WTC11 (cell line): ENCODE measurements at regions not wholly inside any gene's neighbourhood (a gene's known extent, or its start where the extent isn't known, plus 50 kb on each side); places are given as distances from the start of the nearest gene placed in this dataset.
"Not testable (repeated sequence)": the region's sequence is repeated elsewhere in the genome, so short reads cannot be mapped to it uniquely, and the experiment has no call there.

Source experiments
- ATAC-seq: fragments of 200-7000 bp; cut with Tn5 transposase; 2 replicates; pipeline ENCODE4 v1.10.0; 2021; ENCODE audit warnings: mild to moderate bottlenecking, moderate library complexity
- CTCF ChIA-PET: fragments of 300-600 bp; sonication (Branson Sonifier 250); formaldehyde crosslinking; loops from one replicate; lab custom pipeline; 2021; ENCODE audit warnings: antibody characterized with exemption; lab: Charles Lee
- POLR2A ChIA-PET: fragments of 350-600 bp; sonication (Branson Sonifier 250); formaldehyde crosslinking; loops from one replicate; lab custom pipeline; 2021; ENCODE audit warnings: antibody characterized with exemption; lab: Charles Lee
- DNase-seq: peaks from one replicate; pipeline ENCODE4 v3.0.0; 2021; ENCODE audit warnings: low spot score
- H3K27ac Mint-ChIP-seq: 2 replicates; pipeline ENCODE4 v1.8.0; 2021; ENCODE audit warnings: mixed read lengths
- H3K27me3 Mint-ChIP-seq: 2 replicates; pipeline ENCODE4 v1.8.0; 2021; ENCODE audit warnings: low read depth, mild to moderate bottlenecking, moderate library complexity, mixed read lengths
- H3K36me3 Mint-ChIP-seq: 2 replicates; pipeline ENCODE4 v1.8.0; 2021; ENCODE audit warnings: mixed read lengths
- H3K4me1 Mint-ChIP-seq: 2 replicates; pipeline ENCODE4 v1.8.0; 2022; ENCODE audit warnings: mixed read lengths
- H3K4me3 Mint-ChIP-seq: 2 replicates; pipeline ENCODE4 v1.8.0; 2021; ENCODE audit warnings: mild to moderate bottlenecking, moderate library complexity, mixed read lengths
- H3K9me3 Mint-ChIP-seq: 2 replicates; pipeline ENCODE4 v1.8.0; 2021; ENCODE audit warnings: mixed read lengths
- AFF4 ChIP-seq: sonication (generic); formaldehyde crosslinking; IDR thresholded peaks from 2 replicates; pipeline ENCODE4 v1.8.1; 2023; ENCODE audit warnings: mild to moderate bottlenecking, missing genetic modification reagents, borderline replicate concordance
- ESRRA ChIP-seq: sonication (generic); formaldehyde crosslinking; IDR thresholded peaks from 2 replicates; pipeline ENCODE4 v1.8.1; 2022; ENCODE audit warnings: mild to moderate bottlenecking, missing genetic modification reagents, borderline replicate concordance
- ETV6 ChIP-seq: sonication (generic); formaldehyde crosslinking; IDR thresholded peaks from 2 replicates; pipeline ENCODE4 v1.8.1; 2022; ENCODE audit warnings: mild to moderate bottlenecking, missing genetic modification reagents
- FOXK1 ChIP-seq: sonication (generic); formaldehyde crosslinking; IDR thresholded peaks from 2 replicates; pipeline ENCODE4 v1.8.0; 2022; ENCODE audit warnings: mild to moderate bottlenecking, moderate library complexity, missing genetic modification reagents
- FOXP4 ChIP-seq: sonication (generic); formaldehyde crosslinking; IDR thresholded peaks from 2 replicates; pipeline ENCODE4 v1.8.0; 2022; ENCODE audit warnings: mild to moderate bottlenecking, missing genetic modification reagents
- IRF2 ChIP-seq: sonication (generic); formaldehyde crosslinking; IDR thresholded peaks from 2 replicates; pipeline ENCODE4 v1.8.0; 2022; ENCODE audit warnings: low read depth, missing genetic modification reagents, borderline replicate concordance
- MAX ChIP-seq: sonication (generic); formaldehyde crosslinking; IDR thresholded peaks from 2 replicates; pipeline ENCODE4 v1.8.0; 2022; ENCODE audit warnings: mild to moderate bottlenecking, missing genetic modification reagents
- MYBL2 ChIP-seq: sonication (generic); formaldehyde crosslinking; IDR thresholded peaks from 2 replicates; pipeline ENCODE4 v1.8.1; 2023; ENCODE audit warnings: mild to moderate bottlenecking, moderate library complexity, missing genetic modification reagents
- NFE2L1 ChIP-seq: sonication (generic); formaldehyde crosslinking; IDR thresholded peaks from 2 replicates; pipeline ENCODE4 v1.8.1; 2023; ENCODE audit warnings: missing genetic modification reagents
- PRRX2 ChIP-seq: fragments of 250-450 bp; sonication (Bioruptor Pico); IDR thresholded peaks from 2 replicates; pipeline ENCODE4 v1.8.0; 2021; ENCODE audit warnings: mild to moderate bottlenecking
- SP1 ChIP-seq: sonication (generic); formaldehyde crosslinking; conservative IDR thresholded peaks from 2 replicates; pipeline ENCODE4 v1.8.1; 2022; ENCODE audit warnings: missing genetic modification reagents
- TCF7 ChIP-seq: sonication (generic); formaldehyde crosslinking; IDR thresholded peaks from 2 replicates; pipeline ENCODE4 v1.8.0; 2022; ENCODE audit warnings: mild to moderate bottlenecking, low read depth, missing genetic modification reagents, moderate library complexity
- ZBTB21 ChIP-seq: sonication (generic); formaldehyde crosslinking; IDR thresholded peaks from 2 replicates; pipeline ENCODE4 v1.8.1; 2023; ENCODE audit warnings: mild to moderate bottlenecking, missing genetic modification reagents, borderline replicate concordance
- ZNF121 ChIP-seq: sonication (generic); formaldehyde crosslinking; IDR thresholded peaks from 2 replicates; pipeline ENCODE4 v1.8.0; 2023; ENCODE audit warnings: missing genetic modification reagents
- TF ChIP-seq, protein P1 (sequence below): fragments of 250-450 bp; sonication (Bioruptor Pico); IDR thresholded peaks from 2 replicates; pipeline ENCODE4 v1.9.0; 2021; ENCODE audit warnings: mild to moderate bottlenecking
- TF ChIP-seq, protein P2 (sequence below): sonication (generic); formaldehyde crosslinking; IDR thresholded peaks from 2 replicates; pipeline ENCODE4 v1.8.1; 2023; ENCODE audit warnings: mild to moderate bottlenecking, missing genetic modification reagents, moderate library complexity
- TF ChIP-seq, protein P3 (sequence below): sonication (generic); formaldehyde crosslinking; IDR thresholded peaks from 2 replicates; pipeline ENCODE4 v1.8.0; 2022; ENCODE audit warnings: mild to moderate bottlenecking, missing genetic modification reagents
- TF ChIP-seq, protein P4 (sequence below): sonication (generic); formaldehyde crosslinking; conservative IDR thresholded peaks from 2 replicates; pipeline ENCODE4 v1.8.1; 2023; ENCODE audit warnings: mild to moderate bottlenecking, low read depth, missing genetic modification reagents, moderate library complexity

DNA sequence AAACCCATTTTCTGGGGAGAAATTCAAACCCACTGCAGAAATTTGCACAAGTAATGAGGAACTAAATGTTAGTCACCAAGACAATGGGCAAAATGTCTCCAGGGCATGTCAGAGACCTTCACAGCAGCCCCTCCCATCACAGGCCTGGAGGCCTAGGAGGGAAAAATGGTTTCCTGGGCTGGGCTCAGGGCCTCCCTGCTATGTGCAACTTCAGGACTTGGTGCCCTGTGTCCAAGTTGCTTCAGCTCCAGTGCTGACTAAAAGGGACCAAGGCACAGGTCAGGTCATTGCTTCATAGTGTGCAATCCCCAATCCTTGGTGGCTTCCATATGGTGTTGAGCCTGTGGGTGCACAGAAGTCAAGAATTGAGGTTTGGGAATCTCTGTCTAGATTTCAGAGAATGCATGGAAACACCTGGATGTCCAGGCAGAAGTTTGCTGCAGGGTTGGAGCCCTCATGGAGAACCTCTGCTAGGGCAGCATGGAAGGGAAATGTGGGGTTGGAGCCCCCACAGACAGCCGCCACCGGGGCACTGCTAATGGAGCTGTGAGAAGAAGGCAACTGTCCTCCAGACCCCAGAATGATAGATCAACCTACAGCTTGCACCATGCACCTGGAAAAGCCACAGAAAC, 358.2 kb upstream of the C1orf174 start:
- POLR2A ChIA-PET, H3K27ac Mint-ChIP-seq: not testable (repeated sequence)

GRCh38 chr1:4261327-4261726, 361.3 kb upstream of the C1orf174 start:
- Mint-ChIP-seq H3K27me3 (peaks cover 7% of the 10 kb centered on the region; the same call in 1 of the 2 replicates), H3K9me3 (peaks cover 90% of the 10 kb centered on the region), H3K4me1 (no peaks in the 10 kb centered on the region), H3K27ac (no peak overlapping the region), H3K36me3 (peaks cover 85% of the 10 kb centered on the region), H3K4me3 (no peak overlapping the region)
- no peak for DNase-seq
- ChIA-PET POLR2A (no interaction called here), CTCF (no interaction called here)
- ATAC-seq: no peak
- TF ChIP-seq IRF2 (CRISPR knock-in tag): no peak
- no peak for TF ChIP-seq ZBTB21
- TF ChIP-seq, protein P1, sequence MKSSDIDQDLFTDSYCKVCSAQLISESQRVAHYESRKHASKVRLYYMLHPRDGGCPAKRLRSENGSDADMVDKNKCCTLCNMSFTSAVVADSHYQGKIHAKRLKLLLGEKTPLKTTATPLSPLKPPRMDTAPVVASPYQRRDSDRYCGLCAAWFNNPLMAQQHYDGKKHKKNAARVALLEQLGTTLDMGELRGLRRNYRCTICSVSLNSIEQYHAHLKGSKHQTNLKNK: no peak
- TF ChIP-seq PRRX2 (CRISPR knock-in tag): no peak
- no peak for TF ChIP-seq MYBL2 (CRISPR knock-in tag)
- TF ChIP-seq FOXP4: no peak
- TF ChIP-seq, protein P2, sequence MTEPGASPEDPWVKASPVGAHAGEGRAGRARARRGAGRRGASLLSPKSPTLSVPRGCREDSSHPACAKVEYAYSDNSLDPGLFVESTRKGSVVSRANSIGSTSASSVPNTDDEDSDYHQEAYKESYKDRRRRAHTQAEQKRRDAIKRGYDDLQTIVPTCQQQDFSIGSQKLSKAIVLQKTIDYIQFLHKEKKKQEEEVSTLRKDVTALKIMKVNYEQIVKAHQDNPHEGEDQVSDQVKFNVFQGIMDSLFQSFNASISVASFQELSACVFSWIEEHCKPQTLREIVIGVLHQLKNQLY: no peak
- no peak for TF ChIP-seq AFF4 (CRISPR knock-in tag)
- TF ChIP-seq, protein P3, sequence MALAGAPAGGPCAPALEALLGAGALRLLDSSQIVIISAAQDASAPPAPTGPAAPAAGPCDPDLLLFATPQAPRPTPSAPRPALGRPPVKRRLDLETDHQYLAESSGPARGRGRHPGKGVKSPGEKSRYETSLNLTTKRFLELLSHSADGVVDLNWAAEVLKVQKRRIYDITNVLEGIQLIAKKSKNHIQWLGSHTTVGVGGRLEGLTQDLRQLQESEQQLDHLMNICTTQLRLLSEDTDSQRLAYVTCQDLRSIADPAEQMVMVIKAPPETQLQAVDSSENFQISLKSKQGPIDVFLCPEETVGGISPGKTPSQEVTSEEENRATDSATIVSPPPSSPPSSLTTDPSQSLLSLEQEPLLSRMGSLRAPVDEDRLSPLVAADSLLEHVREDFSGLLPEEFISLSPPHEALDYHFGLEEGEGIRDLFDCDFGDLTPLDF: no peak
- TF ChIP-seq ESRRA (CRISPR knock-in tag): no peak
- TF ChIP-seq ZNF121 (CRISPR knock-in tag): no peak

More for the DNA sequence above, 358.2 kb upstream of the C1orf174 start:
- Mint-ChIP-seq H3K9me3 (peaks cover 87% of the 10 kb centered on the region), H3K36me3 (peaks cover 73% of the 10 kb centered on the region)
- CTCF ChIA-PET, H3K27me3 Mint-ChIP-seq, DNase-seq, H3K4me1 Mint-ChIP-seq, H3K4me3 Mint-ChIP-seq, ATAC-seq: not testable (repeated sequence)

- no peak overlapping the region for H3K27ac Mint-ChIP-seq
- no peak for TF ChIP-seq FOXK1
- TF ChIP-seq, protein P4, sequence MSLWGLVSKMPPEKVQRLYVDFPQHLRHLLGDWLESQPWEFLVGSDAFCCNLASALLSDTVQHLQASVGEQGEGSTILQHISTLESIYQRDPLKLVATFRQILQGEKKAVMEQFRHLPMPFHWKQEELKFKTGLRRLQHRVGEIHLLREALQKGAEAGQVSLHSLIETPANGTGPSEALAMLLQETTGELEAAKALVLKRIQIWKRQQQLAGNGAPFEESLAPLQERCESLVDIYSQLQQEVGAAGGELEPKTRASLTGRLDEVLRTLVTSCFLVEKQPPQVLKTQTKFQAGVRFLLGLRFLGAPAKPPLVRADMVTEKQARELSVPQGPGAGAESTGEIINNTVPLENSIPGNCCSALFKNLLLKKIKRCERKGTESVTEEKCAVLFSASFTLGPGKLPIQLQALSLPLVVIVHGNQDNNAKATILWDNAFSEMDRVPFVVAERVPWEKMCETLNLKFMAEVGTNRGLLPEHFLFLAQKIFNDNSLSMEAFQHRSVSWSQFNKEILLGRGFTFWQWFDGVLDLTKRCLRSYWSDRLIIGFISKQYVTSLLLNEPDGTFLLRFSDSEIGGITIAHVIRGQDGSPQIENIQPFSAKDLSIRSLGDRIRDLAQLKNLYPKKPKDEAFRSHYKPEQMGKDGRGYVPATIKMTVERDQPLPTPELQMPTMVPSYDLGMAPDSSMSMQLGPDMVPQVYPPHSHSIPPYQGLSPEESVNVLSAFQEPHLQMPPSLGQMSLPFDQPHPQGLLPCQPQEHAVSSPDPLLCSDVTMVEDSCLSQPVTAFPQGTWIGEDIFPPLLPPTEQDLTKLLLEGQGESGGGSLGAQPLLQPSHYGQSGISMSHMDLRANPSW (CRISPR knock-in tag): no peak
- TF ChIP-seq NFE2L1 (CRISPR knock-in tag): no peak
- no peak for TF ChIP-seq TCF7 (CRISPR knock-in tag)
- TF ChIP-seq ETV6: no peak
- no peak for TF ChIP-seq MAX (CRISPR knock-in tag)
- TF ChIP-seq SP1 (CRISPR knock-in tag): no peak
Measured at GRCh38 chr1:4262665-4263064, 362.6 kb upstream of the C1orf174 start.

More at GRCh38 chr1:4262665-4263064, 362.6 kb upstream of the C1orf174 start:
- Mint-ChIP-seq H3K36me3 (peaks cover 85% of the 10 kb centered on the region), H3K9me3 (peaks cover 88% of the 10 kb centered on the region), H3K27me3 (peaks cover 5% of the 10 kb centered on the region; the same call in 1 of the 2 replicates), H3K4me3 (no peak overlapping the region), H3K4me1 (no peaks in the 10 kb centered on the region)
- DNase-seq (no peak), ATAC-seq (no peak)
- ChIA-PET CTCF (no interaction called here), POLR2A (no interaction called here)
